GM21717 (cell line): ENCODE measurements at regions not wholly inside any gene's neighbourhood (a gene's known extent, or its start where the extent isn't known, plus 50 kb on each side); places are given as distances from the start of the nearest gene placed in this dataset.

ENCODE experiments used
- ATAC-seq: cut with Tn5 transposase; IDR thresholded peaks from one replicate; pipeline ENCODE4 v1.9.1; 2021; ENCODE audit warnings: mild to moderate bottlenecking, moderate library complexity; ENCODE audit not compliant: unreplicated experiment

DNA sequence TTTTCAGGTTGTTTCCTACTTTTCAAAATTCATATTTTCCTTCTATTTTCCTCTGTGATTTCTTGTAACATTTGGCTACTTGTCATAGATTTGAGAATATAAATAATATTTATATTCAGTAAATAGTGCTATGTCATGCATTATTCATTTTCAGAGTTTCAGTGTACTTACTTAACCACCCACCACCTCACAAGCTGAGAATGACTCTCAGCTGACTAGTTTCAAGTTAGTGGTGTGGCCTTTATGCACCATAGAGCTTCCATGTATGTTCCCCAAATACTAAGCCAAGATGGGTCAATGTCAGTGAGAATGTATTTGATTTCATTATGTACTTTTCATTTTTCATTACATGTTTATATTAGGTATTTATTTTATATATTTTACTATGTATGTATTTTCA, 56.9 kb upstream of the RGS1 start:
- peak; percentile 44 for ATAC-seq

- ATAC-seq: no peak
Observed at GRCh38 chr1:192521734-192522133, 53.8 kb upstream of the RGS1 start.

GRCh38 chr1:192522673-192523072, 52.9 kb upstream of the RGS1 start:
- no peak for ATAC-seq

- ATAC-seq: no peak
Observed at GRCh38 chr1:192524223-192524622, 51.4 kb upstream of the RGS1 start.
